ENCODE measurements at regions not wholly inside any gene's neighbourhood (a gene's known extent, or its start where the extent isn't known, plus 50 kb on each side); places are given as distances from the start of the nearest gene placed in this dataset.

GRCh38 chr14:38137005-38137404 is 70.7 kb upstream of the SSTR1 start:
- TF ChIP-seq CTCF (IDR thresholded peaks at IDR 0.05; ENCODE audit: borderline replicate concordance, insufficient read depth, low read depth, low read length) = no peak

GRCh38 chr14:38138473-38139138 is 69.1 kb upstream of the SSTR1 start:
- TF ChIP-seq CTCF (IDR thresholded peaks at IDR 0.05; ENCODE audit: borderline replicate concordance, insufficient read depth, low read depth, low read length) = no peak

More at GRCh38 chr14:38137005-38137404, 70.7 kb upstream of the SSTR1 start:
- H3K4me3 ChIP-seq (ENCODE audit: low read depth, low read length) = no peak overlapping the region

GRCh38 chr14:38139926-38140325 is 67.8 kb upstream of the SSTR1 start:
- TF ChIP-seq CTCF (IDR thresholded peaks at IDR 0.05; ENCODE audit: borderline replicate concordance, insufficient read depth, low read depth, low read length) = no peak
- H3K4me3 ChIP-seq (ENCODE audit: low read depth, low read length) = no peak overlapping the region

More at GRCh38 chr14:38138473-38139138, 69.1 kb upstream of the SSTR1 start:
- H3K4me3 ChIP-seq (ENCODE audit: low read depth, low read length) = no peak overlapping the region

- no peak for TF ChIP-seq CTCF (IDR thresholded peaks at IDR 0.05; ENCODE audit: borderline replicate concordance, insufficient read depth, low read depth, low read length)
- no peak overlapping the region for H3K4me3 ChIP-seq (ENCODE audit: low read depth, low read length)
Observed at GRCh38 chr14:38143170-38143569, 64.5 kb upstream of the SSTR1 start.

GRCh38 chr14:38143659-38144505 is 63.8 kb upstream of the SSTR1 start:
- TF ChIP-seq CTCF (IDR thresholded peaks at IDR 0.05; ENCODE audit: borderline replicate concordance, insufficient read depth, low read depth, low read length) = no peak
- no peak overlapping the region for H3K4me3 ChIP-seq (ENCODE audit: low read depth, low read length)

- TF ChIP-seq CTCF (IDR thresholded peaks at IDR 0.05; ENCODE audit: borderline replicate concordance, insufficient read depth, low read depth, low read length) = no peak
- H3K4me3 ChIP-seq (ENCODE audit: low read depth, low read length) = no peak overlapping the region
Observed at GRCh38 chr14:38145142-38145541, 62.6 kb upstream of the SSTR1 start.

All from GM12875 (cell line).